Smooth muscle cell (in vitro differentiated cells): ENCODE measurements at regions not wholly inside any gene's neighbourhood (a gene's known extent, or its start where the extent isn't known, plus 50 kb on each side); places are given as distances from the start of the nearest gene placed in this dataset.

ENCODE experiments used
- DNase-seq: peaks from one replicate; lab custom pipeline; 2025; ENCODE audit not compliant: unreplicated experiment; lab: John Stamatoyannopoulos, UW
- H2AFZ ChIP-seq: fragments of 200-600 bp; sonication (generic); 2 replicates; pipeline ENCODE4 v1.6.0; 2016; ENCODE audit warnings: antibody characterized with exemption, low read depth, mild to moderate bottlenecking
- H3F3A ChIP-seq: fragments of 200-600 bp; sonication (generic); 2 replicates; pipeline ENCODE4 v1.6.0; 2017; ENCODE audit warnings: antibody characterized with exemption, low read depth
- H3K27ac ChIP-seq: fragments of 200-600 bp; sonication (generic); 2 replicates; pipeline ENCODE4 v1.5.1; 2016; ENCODE audit warnings: low read depth, mild to moderate bottlenecking
- H3K27me3 ChIP-seq: fragments of 200-600 bp; sonication (generic); 2 replicates; pipeline ENCODE4 v1.6.1; 2016; ENCODE audit warnings: low read depth, mild to moderate bottlenecking
- H3K36me3 ChIP-seq: fragments of 200-600 bp; sonication (generic); 2 replicates; pipeline ENCODE4 v1.5.1; 2016; ENCODE audit warnings: low read depth
- H3K4me1 ChIP-seq: fragments of 200-600 bp; sonication (generic); 2 replicates; pipeline ENCODE4 v1.5.1; 2016; ENCODE audit warnings: low read depth
- H3K4me2 ChIP-seq: fragments of 200-600 bp; sonication (generic); 2 replicates; pipeline ENCODE4 v1.6.0; 2016; ENCODE audit warnings: mild to moderate bottlenecking
- H3K4me3 ChIP-seq: fragments of 200-600 bp; sonication (generic); 2 replicates; pipeline ENCODE4 v1.5.1; 2016; ENCODE audit warnings: mild to moderate bottlenecking
- H3K79me2 ChIP-seq: fragments of 200-600 bp; sonication (generic); 2 replicates; pipeline ENCODE4 v1.6.0; 2016; ENCODE audit warnings: low read depth, mild to moderate bottlenecking
- H3K9ac ChIP-seq: fragments of 200-600 bp; sonication (generic); 2 replicates; pipeline ENCODE4 v1.6.0; 2016; ENCODE audit warnings: low read depth
- H3K9me3 ChIP-seq: fragments of 200-600 bp; sonication (generic); replicated peaks from 2 replicates; pipeline ENCODE4 v1.5.1; 2016; ENCODE audit warnings: low read depth
- H4K20me1 ChIP-seq: fragments of 200-600 bp; sonication (generic); 2 replicates; pipeline ENCODE4 v1.6.0; 2016; ENCODE audit warnings: low read depth
- CTCF ChIP-seq: fragments of 200-600 bp; sonication (generic); IDR thresholded peaks from 2 replicates; pipeline ENCODE4 v1.5.1; 2017; ENCODE audit warnings: borderline replicate concordance, mild to moderate bottlenecking, antibody characterized with exemption; ENCODE audit not compliant: insufficient read depth, poor library complexity, severe bottlenecking
- WGBS: methylation state at CpG from one replicate; pipeline ENCODE4 v1.1.7; 2016; ENCODE audit warnings: low lambda C conversion rate; 5-methylcytosine and 5-hydroxymethylcytosine counted together

- Histone ChIP-seq H3K4me1 (no peaks in the 10 kb centered on the region), H3K4me3 (no peak overlapping the region), H3K4me2 (no peak overlapping the region), H3K9me3 (no peaks in the 10 kb centered on the region), H3K27ac (no peak overlapping the region), H3K36me3 (no peaks in the 10 kb centered on the region), H3K27me3 (no peaks in the 10 kb centered on the region), H2AFZ (no peak overlapping the region), H3F3A (no peaks in the 10 kb centered on the region), H3K79me2 (no peaks in the 10 kb centered on the region), H3K9ac (no peak overlapping the region), H4K20me1 (no peaks in the 10 kb centered on the region)
- TF ChIP-seq CTCF = no peak
- DNase-seq = no peak
- 95% methylated on average over 3 of the region's 3 CpGs for WGBS
Observed at GRCh38 chr18:72638376-72638775, 94.2 kb upstream of the CBLN2 start.

DNA sequence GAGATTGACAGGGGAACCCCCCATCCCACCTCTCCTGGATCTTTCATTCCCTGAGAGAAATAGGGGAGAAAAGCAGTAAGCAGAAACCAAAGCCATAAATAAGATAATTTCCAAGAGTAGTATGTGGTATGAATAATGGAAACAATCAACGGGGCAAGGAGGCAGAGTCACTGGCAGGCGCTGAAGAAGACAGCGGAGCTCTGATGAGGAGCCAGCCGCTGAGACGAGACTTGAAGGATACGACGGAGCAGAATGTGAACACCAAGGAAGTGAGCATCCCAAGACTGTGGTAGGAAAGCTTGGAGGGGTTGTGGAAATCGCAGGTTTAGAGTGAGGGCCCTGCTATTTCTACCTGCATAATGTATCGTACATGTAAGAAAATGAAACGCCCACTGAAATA is 93.6 kb upstream of the CBLN2 start:
- 86% methylated on average over 10 of the region's 10 CpGs for WGBS
- TF ChIP-seq CTCF = no peak
- no peak for DNase-seq

GRCh38 chr18:72637299-72637698 is 93.2 kb upstream of the CBLN2 start:
- Histone ChIP-seq H3K4me2 (no peak overlapping the region), H3K79me2 (no peaks in the 10 kb centered on the region), H3K27ac (no peak overlapping the region), H2AFZ (no peak overlapping the region), H3K27me3 (no peaks in the 10 kb centered on the region), H3K9ac (no peak overlapping the region), H3K4me1 (no peaks in the 10 kb centered on the region), H3K36me3 (no peaks in the 10 kb centered on the region), H3K9me3 (no peaks in the 10 kb centered on the region), H4K20me1 (no peaks in the 10 kb centered on the region), H3K4me3 (no peak overlapping the region), H3F3A (no peaks in the 10 kb centered on the region)
- 79% methylated on average over 6 of the region's 6 CpGs for WGBS
- no peak for TF ChIP-seq CTCF
- DNase-seq = no peak

More for the DNA sequence above, 93.6 kb upstream of the CBLN2 start:
- Histone ChIP-seq H2AFZ (no peak overlapping the region), H3K9me3 (no peaks in the 10 kb centered on the region), H3K27ac (no peak overlapping the region), H3K36me3 (no peaks in the 10 kb centered on the region), H3K4me2 (no peak overlapping the region), H3F3A (no peaks in the 10 kb centered on the region), H3K9ac (no peak overlapping the region), H3K4me3 (no peak overlapping the region), H4K20me1 (no peaks in the 10 kb centered on the region), H3K4me1 (no peaks in the 10 kb centered on the region), H3K27me3 (no peaks in the 10 kb centered on the region), H3K79me2 (no peaks in the 10 kb centered on the region)

DNA sequence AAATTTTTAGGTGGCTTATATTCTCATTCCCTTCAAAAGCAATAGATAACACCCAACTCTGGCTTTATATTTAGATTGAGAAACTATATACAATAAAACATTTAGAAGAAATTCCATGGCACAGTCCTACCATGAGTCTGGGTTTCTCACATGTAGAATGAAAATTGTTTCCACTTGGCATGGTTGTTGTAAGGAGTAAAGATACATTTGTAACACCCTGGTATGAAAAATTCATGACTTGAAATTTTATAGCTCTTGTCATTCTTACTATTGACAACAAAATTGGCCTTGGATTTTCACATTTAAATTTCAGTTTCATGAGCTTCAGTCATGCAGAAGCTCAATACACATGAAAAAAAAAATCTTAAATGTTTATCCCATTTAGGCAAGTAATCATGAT is 92.5 kb upstream of the CBLN2 start:
- no peak overlapping the region for H3K9ac ChIP-seq
- no peak for TF ChIP-seq CTCF

More for the DNA sequence above, 92.5 kb upstream of the CBLN2 start:
- Histone ChIP-seq H3K4me3 (no peak overlapping the region), H3F3A (no peaks in the 10 kb centered on the region), H2AFZ (no peak overlapping the region), H3K27ac (no peak overlapping the region), H3K36me3 (no peaks in the 10 kb centered on the region), H3K79me2 (no peaks in the 10 kb centered on the region), H3K9me3 (no peaks in the 10 kb centered on the region), H3K4me2 (no peak overlapping the region), H3K4me1 (no peaks in the 10 kb centered on the region), H3K27me3 (no peaks in the 10 kb centered on the region), H4K20me1 (no peaks in the 10 kb centered on the region)
- DNase-seq = no peak
